ENCODE measurements at regions not wholly inside any gene's neighbourhood (a gene's known extent, or its start where the extent isn't known, plus 50 kb on each side); places are given as distances from the start of the nearest gene placed in this dataset.
"Not testable (repeated sequence)": the region's sequence is repeated elsewhere in the genome, so short reads cannot be mapped to it uniquely, and the experiment has no call there.

DNA sequence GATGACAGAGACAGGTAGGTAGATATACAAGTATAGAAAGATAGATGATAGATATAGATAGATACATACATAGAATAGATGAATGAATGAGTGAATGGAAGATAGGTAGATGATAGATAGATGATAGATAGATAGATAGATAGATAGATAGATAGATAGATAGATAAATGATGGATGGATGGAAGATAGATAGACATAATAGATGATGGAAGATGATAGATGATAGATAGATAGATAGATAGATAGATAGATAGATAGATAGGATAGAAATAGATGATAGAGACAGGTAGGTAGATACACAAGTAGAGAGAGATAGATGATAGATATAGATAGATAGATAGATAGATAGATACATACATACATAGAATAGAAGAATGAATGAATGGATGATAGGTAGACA lies 510.1 kb upstream of the AUTS2 start:
- no peak for DNase-seq

DNA sequence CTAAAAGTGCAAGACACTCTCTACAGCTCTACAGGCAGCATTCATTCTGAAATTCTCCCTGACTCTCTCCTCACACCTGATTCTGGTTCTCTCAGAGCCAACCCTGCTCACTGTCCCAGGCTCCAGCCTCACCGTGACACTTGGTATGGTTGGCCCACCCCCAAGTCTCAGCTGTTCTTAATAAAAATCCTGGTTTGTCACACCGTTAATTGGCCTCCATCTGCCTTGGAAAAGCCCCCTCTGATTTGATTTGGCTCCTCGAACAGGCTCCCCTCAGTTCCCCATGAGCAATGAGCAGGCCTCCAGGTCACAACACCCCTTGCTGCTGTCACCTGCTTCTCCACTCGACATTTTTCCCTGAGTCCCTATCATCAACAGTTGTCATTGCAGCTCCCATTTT lies 507.3 kb upstream of the AUTS2 start:
- DNase-seq, result no peak

DNA sequence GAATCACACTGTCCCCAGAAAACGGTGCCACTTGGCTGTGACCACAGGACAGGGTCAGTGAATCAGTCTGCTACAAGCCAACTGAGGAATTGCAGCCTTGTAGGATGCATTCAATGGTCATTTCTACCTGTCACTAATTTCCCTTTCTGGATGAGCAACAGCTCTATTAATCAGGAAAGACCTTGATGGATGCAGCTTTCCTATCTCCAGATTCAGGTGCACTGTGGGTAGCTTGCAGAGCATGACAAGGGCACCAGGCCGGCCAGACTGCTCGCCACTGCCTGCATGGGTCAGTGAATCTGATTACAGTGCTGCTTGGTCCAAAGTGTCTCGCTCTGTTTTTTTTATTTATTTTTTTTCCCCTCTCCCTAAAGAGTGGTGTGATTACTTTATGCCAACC lies 506.8 kb upstream of the AUTS2 start:
- DNase-seq, result no peak

DNA sequence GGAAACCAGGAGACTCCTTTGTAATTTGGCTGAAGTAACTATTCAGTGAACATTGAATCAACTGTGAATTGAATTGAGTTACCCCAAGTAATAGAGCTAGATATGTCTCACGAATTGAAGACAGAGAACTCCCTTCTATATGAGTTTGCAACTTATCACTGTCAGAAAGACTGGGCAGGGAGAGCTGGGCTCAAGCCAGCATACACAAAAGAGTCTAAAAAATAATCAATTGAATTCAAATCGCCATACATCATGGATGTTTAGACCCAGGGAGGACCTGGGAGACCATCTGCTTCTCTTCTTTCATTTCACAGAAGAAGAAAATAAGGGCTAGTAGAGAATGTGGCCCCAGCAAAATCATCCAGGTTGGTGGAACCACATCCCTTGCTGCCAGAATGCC lies 503.1 kb upstream of the AUTS2 start:
- DNase-seq, result no peak

DNA sequence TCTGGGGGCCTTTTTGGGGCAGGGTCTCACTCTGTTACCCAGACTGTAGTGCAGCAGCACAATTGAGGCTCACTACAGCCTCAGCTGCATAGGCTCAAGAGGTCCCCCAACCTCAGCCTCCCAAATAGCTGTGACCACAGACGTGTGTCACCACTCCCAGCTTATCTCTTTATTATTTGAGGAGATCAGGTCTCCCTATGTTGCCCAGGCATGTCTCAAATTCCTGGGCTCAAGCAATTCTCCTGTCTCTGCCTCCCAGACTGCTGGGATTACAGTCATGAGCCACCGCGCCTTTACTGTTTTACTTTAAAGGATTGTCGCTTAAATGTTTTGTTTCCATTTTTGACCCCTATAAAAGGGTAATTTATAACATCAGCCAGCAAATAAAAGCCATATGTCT lies 502.6 kb upstream of the AUTS2 start:
- no peak for DNase-seq

DNA sequence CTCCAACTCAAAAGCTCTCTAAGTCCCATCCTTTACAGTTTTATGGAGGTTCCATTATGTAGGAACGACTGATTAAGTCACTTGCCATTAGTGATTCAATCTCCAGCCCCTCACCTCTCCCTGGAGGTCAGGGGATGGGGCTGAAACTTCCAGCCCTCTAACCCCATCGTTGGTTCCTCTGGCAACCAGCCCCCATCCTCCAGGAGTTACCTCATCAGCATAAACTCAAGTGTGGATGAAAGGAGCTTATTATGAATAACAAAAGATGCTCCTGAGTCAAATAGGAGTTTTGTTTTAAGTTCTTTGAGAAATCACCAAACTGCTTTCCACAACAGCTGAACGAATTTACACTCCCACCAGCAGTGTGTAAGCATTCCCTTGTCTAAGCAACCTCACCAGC lies 494.3 kb upstream of the AUTS2 start:
- DNase-seq, result no peak

DNA sequence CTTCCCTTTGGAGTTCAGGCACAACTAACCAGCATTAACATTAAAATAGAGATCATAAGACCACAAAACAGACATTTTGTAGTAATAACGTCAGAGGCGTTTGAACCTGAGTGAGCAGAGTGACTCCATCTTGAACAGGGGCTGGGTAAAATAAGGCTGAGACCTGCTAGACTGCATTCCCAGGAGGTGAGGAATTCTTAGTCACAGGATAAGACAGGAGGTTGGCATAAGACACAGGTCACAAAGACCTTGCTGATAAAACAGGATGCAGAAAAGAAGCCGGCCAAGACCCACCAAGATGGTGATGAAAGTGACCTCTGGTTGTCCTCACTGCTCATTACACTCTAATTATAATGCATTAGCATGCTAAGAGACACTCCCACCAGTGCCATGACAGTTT lies 493.2 kb upstream of the AUTS2 start:
- no peak for DNase-seq

DNA sequence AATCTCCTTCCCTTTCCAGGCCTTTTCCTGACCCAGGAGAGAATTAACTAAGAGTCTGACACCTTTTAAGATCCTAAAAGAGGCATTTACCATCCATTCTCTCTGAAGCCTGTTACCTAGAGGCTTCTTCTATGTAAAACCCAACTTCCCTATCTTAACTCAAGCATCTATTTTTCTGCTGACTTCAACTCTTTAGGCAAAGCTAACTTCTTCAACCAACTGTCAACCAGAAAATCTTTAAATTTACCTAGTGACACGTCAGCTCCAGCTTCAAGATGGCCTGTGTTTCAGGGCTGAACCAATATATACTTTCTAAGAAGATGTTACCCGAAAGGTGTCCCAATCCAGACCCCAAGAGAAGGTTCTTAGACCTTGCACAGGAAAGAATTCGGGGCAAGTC lies 492.3 kb upstream of the AUTS2 start:
- no peak for DNase-seq

DNA sequence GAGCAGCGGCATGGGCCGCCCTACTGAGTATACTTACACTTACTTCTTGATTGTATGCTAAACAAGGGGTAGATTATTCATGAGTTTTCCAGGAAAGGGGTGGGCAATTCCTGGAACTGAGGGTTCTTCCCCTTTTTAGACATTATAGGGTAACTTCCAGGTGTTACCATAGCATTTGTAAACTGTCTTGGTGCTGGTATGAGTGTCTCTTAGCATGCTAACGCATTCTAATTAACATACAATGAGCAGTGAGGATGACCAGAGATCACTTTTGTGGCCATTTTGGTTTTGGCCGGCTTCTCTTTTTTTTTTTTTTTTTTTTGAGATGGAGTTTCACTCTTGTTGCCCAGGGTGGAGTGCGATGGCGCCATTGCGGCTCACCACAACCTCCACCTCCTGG lies 491.8 kb upstream of the AUTS2 start:
- not testable (repeated sequence) for DNase-seq

DNA sequence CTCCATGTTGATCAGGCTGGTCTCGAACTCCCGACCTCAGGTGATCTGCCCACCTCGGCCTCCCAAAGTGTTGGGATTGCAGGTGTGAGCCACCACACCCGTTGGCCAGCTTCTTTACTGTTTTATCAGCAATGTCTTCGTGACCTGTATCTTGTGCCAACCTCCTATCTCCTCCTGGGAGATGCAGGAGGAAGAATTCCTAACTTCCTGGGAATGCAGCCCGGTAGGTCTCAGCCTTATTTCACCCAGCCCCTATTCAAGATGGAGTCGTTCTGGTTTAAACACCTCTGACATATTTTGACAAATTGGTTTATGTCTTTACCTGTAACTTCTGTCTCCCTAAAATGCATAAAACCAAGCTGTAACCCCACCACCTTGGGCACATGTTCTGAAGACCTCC lies 491.3 kb upstream of the AUTS2 start:
- DNase-seq, result not testable (repeated sequence)

DNA sequence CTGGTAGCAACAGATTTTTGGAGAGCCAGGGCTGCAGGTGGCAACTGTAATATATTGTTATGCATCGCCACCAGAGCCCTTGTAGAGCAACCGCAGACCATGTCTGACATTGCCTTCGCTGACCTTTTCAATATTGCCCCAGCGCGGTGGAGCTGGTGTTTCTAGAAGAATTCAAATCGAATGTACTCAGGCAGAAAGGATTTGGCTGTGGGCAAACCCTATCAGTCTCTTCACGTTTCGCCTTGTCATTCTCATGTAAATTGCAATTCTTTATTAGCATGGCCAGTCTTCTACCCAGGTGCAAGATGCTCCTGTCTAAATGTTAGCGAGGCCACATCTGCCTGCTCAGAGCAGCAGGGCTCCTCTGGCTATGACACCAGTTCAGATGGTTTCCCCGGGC lies 490.2 kb upstream of the AUTS2 start:
- DNase-seq, result peak; percentile 65

DNA sequence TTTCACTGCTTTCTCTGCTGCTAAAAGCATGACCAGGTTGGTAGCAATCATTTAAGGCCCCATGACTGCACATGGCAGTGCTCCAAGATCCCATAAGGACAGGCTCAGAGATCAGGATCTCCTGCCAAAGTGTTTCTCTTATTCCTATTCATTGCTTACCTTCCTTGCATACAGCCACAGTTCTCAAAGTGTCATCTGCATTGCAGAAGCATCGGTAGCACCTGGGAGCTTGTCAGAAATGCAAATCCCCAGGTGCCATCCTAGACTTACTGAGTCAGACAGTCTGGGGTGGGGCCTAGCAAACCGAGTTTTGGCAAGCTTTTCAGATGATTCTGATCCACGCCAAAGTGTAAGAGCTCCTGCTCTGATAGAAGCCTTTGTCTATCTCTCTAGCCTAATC lies 489.0 kb upstream of the AUTS2 start:
- DNase-seq, result peak; percentile 51

DNA sequence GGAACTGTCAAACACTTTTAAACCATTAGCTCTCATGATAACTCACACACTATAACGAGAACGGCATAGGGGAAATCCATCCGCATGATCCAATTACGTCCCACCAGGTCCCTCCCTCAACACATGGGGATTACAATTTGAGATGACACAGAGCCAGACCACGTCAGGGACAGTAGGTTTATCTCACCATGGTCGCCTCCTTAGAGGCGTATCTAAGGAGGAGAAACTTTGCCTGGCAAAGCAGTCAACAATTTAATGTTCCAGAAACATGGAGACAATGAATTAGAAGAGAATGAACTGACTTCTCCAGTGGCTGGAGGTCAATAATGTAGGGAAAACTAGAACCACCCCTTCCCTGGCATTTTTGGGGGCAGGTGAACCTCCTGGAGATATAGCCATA lies 488.4 kb upstream of the AUTS2 start:
- no peak for DNase-seq

DNA sequence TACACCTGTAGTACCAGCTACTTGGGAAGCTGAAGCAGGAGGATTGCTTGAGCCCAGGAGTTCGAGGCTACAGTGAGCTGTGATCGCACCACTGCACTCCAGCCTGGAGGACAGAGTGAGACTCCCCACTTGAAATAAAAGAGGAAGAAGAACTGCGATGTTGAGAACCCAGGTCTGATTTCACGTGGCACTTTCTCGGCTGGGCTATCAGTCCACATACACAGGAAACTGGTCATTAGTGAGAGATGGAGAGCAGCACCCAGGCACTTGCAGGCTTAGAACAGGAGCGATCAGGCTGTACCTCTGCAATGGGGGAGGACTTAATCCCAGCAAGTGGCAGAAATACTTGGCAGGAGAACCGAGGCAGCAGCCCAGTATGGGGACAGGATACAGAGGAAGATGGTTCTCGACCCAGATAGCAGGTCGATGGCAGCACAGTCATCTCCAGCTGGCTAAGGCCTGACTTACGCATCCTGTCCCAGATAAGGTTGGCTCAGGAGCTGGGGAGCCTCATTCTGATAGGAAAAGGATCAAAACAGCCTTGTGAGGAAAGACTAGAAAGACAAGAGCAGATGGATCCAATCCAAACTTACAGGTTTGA lies 487.7 kb upstream of the AUTS2 start:
- no peak for DNase-seq

DNA sequence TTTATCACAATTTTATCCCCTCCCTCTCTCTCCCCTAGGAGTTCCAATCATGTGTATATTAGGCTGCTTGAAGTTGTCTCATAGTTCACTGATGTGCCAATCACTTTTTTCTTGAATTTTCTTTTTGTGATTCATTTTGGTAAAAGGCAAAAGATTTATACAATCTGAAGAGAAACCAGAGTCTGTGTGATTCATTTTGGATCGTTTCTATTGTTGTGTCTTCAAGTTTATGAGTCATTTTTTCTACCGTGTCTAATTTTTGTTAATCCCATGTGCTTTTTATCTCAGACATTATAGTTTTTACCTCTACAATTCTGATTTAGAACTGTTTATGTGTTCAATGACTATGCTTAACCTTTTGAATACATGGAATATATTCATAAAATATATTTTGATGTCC lies 483.9 kb upstream of the AUTS2 start:
- DNase-seq, result no peak

DNA sequence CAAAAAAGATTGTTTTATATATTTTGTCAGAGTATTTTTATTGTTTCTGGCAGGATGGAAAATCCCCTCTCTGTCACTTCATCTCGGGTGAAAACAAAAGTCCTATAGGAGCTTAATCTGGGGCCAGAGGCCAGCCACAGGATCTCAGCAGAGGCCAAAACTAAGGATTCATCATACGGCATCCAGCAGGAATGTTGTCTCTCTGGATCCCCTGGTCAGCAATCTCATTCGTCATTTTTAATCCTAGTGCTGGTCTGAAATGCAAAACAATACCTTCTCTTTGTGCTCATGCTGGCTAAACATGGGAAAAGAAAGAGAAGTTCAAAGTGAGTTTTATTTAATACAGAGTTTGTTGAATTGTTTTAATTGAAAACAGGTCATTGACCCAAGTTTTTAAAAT lies 482.5 kb upstream of the AUTS2 start:
- no peak for DNase-seq

DNA sequence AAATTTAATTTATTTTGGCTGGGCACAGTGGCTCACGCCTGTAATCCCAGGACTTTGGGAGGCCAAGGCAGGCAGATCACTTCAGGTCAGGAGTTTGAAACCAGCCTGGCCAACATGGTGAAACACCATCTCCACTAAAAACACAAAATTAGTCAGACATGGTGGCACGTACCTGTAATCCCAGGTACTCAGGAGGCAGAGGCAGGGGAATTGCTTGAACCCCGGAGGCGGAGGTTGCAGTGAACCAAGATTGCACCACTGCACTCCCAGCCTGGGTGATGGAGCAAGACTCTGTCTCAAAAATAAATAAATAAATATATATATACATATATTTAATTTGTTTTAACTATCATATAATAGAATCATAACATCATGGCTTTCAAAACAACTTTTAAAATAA lies 482.1 kb upstream of the AUTS2 start:
- DNase-seq, result not testable (repeated sequence)

DNA sequence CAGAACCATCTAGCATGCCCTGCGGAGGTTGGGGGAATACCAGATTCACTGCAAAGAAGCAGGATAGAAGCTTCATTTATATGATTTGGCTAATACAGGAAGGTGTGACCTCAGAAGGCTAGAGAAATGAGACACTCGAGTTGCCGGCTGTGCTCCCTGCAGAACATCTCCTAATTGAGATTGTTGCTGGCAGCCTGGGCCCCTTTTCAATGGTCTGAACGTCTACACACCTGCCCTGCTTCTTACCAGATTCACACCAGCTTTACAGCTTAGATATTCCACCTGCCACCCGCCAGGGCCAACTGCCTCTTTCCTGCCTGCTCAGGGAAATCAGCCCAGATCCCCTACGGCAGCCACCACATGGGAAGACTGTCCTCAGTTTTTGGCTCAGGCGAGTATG lies 475.3 kb upstream of the AUTS2 start:
- DNase-seq, result no peak

DNA sequence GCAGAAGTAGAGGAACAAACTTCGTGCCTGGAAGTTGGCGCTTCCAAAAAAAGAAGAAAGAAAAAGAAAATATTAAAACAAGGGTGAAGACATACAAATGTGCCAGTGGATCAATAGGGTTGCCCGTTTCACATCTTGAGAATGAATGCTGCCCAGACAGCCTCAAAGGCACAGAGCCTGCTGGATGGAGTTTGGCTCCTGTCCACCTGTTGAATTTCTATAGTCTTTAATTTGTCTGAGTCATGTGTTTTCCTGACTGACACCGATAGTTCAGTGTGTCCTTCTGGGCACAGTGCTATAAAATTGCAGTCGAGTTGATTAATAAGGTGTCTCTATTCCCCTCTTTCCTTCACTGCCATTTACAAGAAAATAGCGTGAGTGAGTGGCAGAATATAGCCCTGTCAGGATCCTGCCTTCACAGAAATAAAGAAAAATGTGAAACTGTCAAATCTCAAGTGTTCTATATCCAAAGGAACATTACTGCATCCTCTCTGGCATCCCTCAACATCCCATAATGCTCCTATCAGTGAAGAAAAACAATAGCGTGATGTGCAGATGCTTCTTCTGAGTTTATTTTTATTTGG lies 471.3 kb upstream of the AUTS2 start:
- no peak for DNase-seq

DNA sequence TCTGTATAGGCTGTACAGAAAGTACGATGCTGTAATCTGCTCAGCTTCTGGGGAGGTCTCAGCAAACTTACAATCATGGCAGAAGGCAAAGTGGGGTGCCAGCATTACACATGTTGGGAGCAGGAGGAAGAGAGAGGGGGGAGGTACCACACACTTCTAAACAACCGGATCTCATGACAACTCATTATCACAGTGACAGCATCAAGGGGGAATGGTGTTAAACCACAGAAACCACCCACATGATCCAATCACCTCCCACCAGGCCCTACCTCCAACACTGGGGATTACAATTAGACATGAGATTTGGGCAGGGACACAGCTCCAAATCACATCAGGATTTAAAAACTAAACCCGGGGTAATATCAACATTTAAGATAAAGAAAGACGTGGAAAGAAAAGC lies 468.8 kb upstream of the AUTS2 start:
- DNase-seq, result no peak

DNA sequence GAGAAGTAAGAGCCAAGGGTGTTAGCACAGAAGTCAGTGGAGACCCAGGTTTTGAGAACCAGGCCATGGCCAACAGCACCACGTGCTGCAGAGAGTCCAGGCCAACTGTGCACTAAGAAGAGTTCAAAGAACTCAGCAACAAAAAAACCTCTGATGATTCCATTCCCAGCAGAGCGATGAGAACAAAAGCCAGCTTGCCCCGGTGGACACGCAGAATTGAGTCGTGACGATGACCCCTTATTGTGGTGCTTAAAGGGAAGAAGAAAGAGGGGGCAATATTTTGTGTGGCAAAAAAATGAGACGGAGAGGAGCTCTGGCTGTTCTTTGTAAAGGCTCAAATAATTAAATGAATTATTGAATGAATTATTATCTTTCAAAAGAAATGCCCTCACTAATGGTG lies 468.3 kb upstream of the AUTS2 start:
- DNase-seq, result no peak

DNA sequence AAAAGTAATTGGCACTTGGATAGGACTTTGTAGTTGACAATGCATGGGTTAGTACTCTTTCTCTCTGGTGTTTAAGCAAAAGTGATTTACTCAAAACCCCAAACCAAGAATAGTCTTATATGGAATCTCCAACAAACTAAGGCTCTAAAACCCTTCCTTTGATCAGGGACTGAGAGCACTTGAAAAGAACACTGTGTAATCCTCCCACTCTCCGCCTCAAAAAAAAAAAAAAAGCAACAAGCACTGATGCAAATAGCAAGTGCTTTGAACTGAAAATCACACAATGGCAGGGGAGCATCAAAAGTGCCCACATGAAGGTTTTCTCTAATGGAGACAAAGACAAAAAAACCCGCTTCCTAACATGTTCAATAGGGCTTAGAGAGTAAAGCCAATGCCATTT lies 467.9 kb upstream of the AUTS2 start:
- no peak for DNase-seq

DNA sequence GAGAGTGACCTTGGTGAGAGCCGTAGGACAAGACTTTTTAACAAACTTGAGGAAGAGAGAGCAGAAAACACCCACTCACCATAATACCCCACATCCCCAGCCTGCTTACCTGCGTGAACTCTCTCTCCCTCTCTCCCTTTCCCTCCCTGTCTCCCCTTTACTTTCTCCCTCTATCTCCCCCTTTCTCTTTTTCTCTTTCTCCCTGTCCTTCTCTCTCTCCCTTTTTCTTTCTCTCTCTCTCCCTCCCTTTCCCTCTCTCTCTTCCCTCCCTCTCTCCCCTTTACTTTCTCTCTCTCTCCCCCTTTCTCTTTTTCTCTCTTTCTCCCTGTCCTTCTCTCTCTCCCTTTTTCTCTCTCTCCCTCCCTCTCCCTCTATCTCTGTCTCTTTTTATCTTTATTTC lies 464.0 kb upstream of the AUTS2 start:
- DNase-seq, result no peak

DNA sequence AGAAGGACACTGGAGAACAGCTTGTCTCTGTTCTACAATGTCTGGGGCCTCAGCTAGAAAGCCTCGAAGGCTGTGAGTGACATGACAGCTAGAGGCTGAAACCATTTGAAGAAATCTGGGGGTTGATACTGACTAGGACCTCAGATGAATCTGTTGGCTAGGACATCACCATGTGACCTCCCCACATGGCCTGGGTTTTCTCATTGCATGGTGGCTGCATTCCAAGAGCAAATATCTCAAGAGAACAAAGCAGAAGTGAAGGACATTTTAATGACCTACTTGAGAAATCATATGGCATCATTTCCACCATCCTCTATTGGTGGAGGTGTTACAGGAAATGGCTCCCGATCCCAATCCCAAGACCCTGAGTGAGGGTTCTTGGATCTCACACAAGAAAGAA lies 450.6 kb upstream of the AUTS2 start:
- DNase-seq, result no peak

Measured in NCI-H345 (cell line).